ENCODE measurements at regions not wholly inside any gene's neighbourhood (a gene's known extent, or its start where the extent isn't known, plus 50 kb on each side); places are given as distances from the start of the nearest gene placed in this dataset.
A peak's percentile ranks its signal among the peaks of the same experiment; 100 is the strongest.
"Not testable (repeated sequence)": the region's sequence is repeated elsewhere in the genome, so short reads cannot be mapped to it uniquely, and the experiment has no call there.

DNA sequence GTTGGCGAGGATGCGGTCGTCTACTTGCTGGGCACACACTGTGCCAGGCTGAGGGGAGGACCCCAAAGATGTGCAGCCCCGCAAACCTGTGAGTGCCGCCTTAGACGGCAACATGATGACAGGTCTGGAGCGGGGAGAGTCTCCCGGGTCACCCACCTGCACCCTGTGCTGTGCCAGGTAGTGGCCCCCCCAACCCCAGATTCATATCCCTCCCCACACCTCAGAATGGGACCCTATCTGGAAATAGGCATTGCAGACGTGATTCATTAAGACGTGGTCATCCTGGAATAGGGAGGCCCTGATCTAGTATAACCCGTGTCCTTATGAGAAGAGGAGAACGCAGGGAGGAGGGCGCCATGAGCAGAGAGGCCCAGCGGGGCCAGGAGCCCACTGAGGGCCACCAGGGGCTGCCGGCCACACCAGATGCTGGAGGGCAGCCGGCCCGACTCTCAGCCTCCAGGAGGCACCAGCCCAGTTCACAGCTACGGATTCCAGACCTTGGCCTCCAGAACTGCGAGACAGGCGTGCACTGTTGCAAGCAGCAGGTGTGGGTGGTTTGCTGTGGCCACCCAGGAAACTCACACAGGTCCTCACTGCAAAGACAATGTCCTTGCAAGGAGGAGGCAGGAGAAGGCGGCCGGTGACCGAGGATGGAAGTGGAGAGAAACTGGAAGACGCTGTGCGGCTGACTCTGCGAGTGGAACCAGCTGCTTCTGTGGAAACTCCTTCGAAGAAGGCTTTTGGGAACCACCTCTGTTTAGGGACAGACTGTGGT lies 131.9 kb upstream of the LPCAT1 start:
- peak in 1 of 2 donors; percentile 65 for DNase-seq
- Histone ChIP-seq H3K9me3 (no peaks in the 10 kb centered on the region), H3K36me3 (no peaks in the 10 kb centered on the region), H3K4me3 (no peak overlapping the region), H3K27me3 (peaks cover 0 to 28% (median 10%) of the 10 kb centered on the region in 4 donors), H3K27ac (no peak overlapping the region), H3K4me1 (peaks cover 2 to 15% (median 8%) of the 10 kb centered on the region in 4 donors)
- WGBS, 2 donors: 87 to 91% methylated on average over 18 to 27 of the region's 27 CpGs
- ATAC-seq (ENCODE audit: low FRiP score in 2 of 2): no peak
- TF ChIP-seq, protein P1, sequence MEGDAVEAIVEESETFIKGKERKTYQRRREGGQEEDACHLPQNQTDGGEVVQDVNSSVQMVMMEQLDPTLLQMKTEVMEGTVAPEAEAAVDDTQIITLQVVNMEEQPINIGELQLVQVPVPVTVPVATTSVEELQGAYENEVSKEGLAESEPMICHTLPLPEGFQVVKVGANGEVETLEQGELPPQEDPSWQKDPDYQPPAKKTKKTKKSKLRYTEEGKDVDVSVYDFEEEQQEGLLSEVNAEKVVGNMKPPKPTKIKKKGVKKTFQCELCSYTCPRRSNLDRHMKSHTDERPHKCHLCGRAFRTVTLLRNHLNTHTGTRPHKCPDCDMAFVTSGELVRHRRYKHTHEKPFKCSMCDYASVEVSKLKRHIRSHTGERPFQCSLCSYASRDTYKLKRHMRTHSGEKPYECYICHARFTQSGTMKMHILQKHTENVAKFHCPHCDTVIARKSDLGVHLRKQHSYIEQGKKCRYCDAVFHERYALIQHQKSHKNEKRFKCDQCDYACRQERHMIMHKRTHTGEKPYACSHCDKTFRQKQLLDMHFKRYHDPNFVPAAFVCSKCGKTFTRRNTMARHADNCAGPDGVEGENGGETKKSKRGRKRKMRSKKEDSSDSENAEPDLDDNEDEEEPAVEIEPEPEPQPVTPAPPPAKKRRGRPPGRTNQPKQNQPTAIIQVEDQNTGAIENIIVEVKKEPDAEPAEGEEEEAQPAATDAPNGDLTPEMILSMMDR (IDR thresholded peaks at IDR 0.05): no peak

DNA sequence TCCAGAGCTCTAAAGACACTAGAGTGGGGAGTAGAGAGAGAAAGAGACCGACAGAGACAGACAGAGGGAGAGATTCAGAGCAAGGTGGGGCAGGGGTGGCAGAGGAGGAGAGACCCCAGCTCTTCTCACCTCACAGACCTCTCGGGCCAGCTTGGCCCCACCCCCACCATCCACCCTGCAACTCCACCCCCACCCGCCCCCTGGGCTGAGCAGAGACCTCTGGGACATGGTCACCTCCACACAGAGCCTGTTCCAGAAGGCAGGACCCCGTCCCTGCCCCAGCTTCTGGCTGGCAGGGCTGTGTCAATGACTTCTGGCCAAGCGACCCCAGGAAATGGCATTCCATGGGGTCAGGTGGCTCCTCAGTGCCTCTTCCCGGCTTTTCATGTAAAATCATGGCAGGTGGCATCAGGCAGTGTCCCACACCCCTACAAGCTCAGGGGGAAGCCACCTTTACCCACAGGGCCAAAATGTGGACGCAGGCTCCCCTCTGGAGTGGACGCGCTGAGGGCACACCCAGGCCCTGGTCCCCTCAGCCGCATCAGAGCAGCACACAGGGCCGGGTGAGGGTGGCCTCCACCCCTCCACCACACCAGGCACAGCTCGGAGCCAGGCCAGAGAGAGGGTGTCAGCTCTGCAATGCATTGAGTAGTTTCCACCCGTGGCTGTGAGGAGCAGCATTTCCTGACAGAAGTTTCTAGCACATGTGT lies 131.2 kb upstream of the LPCAT1 start:
- no peak overlapping the region for H3K4me3 ChIP-seq
- peaks cover 0 to 23% (median 10%) of the 10 kb centered on the region in 4 donors for H3K27me3 ChIP-seq
- DNase-seq (peak in 1 of 2 donors; percentile 28), ATAC-seq (ENCODE audit: low FRiP score in 2 of 2) (no peak)
- H3K4me1 ChIP-seq: peaks cover 2 to 15% (median 8%) of the 10 kb centered on the region in 4 donors
- no peak overlapping the region for H3K27ac ChIP-seq
- no peaks in the 10 kb centered on the region for H3K36me3 ChIP-seq
- H3K9me3 ChIP-seq: no peaks in the 10 kb centered on the region
- TF ChIP-seq, protein P1 (IDR thresholded peaks at IDR 0.05): no peak
- no peak for TF ChIP-seq POLR2A (IDR thresholded peaks at IDR 0.05)
- TF ChIP-seq POLR2AphosphoS5 (IDR thresholded peaks at IDR 0.05): no peak
- WGBS, 2 donors: 74 to 75% methylated on average over 9 to 13 of the region's 13 CpGs

DNA sequence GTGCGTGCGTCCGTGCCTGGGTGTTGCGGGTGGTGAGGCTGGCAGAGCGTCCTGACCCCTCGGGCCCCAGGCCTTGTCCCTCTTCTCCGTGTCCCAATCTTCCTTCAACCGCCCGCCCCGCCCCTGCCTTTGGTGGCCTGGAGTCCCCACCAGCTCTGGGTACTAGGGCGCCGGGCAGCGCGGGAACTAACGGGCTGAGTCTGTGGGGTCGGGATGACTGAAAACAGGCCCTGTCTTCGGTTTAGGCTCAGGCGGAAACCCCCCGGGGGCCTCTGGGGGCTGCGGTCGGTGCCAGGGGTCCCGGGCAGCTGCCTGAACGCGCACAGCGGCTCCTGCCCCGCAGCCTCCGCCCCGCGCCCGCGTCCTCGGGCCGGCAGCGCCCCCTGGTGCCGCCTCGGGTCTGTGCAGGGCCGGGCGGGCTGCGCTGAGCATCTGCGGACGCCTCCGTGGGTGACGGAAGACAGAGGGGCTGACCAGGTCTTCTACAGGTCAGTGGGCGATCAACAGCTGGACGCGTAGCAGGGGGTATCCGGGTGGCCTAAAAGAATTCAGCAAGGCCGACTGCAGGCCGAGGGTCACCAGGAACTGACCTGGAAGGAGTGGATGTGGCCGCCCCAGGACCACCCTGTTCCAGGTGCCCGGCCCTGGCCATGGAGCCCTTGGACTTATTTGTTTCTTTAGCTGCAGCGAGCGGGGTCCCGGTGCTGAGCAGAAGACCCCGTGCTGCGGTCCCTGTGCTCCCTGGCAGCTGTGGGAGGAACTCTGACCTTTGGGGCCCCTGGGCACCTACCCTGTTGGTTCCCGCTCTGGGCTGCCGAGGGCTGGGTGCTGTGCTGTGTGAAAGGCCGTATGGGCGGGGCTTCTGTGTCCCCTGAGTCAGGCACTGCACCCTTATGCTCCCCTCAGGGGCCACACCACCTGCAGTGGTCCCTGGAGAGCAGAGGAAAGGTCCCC lies 130.2 kb upstream of the LPCAT1 start:
- peaks cover 2 to 15% (median 8%) of the 10 kb centered on the region in 4 donors for H3K4me1 ChIP-seq
- 24 to 31% methylated on average over 5 to 12 of the region's 60 CpGs for WGBS, 2 donors
- peak; percentile 69 to 92 for ATAC-seq (ENCODE audit: low FRiP score in 2 of 2)
- peaks cover 0 to 23% (median 10%) of the 10 kb centered on the region in 4 donors for H3K27me3 ChIP-seq
- not testable (repeated sequence) for H3K4me3 ChIP-seq, H3K27ac ChIP-seq, H3K36me3 ChIP-seq, H3K9me3 ChIP-seq
- TF ChIP-seq, protein P1 (IDR thresholded peaks at IDR 0.05): peak; percentile 47 to 74 (median 56)
- peak in 1 of 2 donors; percentile 89 for DNase-seq

DNA sequence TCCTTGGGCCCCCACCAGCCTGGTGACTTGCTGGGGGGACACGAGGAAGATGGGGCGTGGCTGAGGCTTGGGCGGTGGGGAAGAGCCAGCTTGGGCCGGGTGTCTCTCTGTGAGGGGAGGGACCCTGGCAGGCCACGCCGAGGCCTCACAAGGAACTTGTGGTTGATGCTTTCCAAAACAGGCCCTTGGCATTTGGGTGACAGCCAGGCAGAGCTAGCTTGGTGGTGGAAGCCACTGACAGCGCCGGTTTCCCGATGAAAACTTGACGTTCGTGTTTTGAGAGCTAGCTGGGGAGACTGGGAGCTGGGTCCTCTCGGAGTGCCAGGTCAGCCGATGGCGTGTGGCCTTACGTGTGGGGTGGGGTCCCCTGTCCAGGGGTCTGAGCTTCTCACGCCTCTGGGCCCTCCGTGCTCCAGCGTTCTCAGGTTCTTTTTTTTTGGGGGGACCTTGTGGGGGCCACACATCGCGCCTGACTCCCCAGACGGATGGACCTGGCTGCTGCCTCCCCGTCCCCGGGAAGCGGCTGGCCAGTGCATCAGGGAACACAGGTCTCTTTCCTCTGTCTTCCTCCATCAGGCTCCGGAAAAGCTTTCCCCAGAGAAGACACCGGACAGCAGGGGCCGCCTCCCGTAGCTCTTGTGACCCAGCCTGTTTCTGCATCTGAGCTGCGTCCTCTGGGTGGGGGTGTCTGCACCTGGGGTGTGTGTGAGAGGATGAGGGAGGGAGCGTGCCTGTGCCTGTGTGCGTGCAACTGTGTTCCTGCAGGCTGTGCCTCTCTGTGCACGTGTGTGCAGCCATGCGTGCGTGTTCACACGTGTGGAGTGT lies 129.3 kb upstream of the LPCAT1 start:
- no peak for TF ChIP-seq EP300 (IDR thresholded peaks at IDR 0.05)
- no peak for TF ChIP-seq POLR2A (IDR thresholded peaks at IDR 0.05)
- TF ChIP-seq POLR2AphosphoS5 (IDR thresholded peaks at IDR 0.05): no peak
- TF ChIP-seq, protein P1 (IDR thresholded peaks at IDR 0.05): no peak
- Histone ChIP-seq H3K36me3 (no peaks in the 10 kb centered on the region), H3K9me3 (no peaks in the 10 kb centered on the region), H3K4me3 (no peak overlapping the region), H3K27me3 (peaks cover 0 to 23% (median 10%) of the 10 kb centered on the region in 4 donors), H3K27ac (no peak overlapping the region), H3K4me1 (peaks cover 2 to 15% (median 8%) of the 10 kb centered on the region in 4 donors)
- DNase-seq (peak in 1 of 2 donors; percentile 36), ATAC-seq (ENCODE audit: low FRiP score in 2 of 2) (peak in 1 of 2 donors; percentile 38)
- 5 to 19% methylated on average over 16 to 34 of the region's 35 CpGs for WGBS, 2 donors
